ENCODE measurements at regions not wholly inside any gene's neighbourhood (a gene's known extent, or its start where the extent isn't known, plus 50 kb on each side); places are given as distances from the start of the nearest gene placed in this dataset.

GRCh38 chr19:31099515-31100205 is 249.6 kb downstream of the TSHZ3 start:
- H3K4me3 ChIP-seq (ENCODE audit: insufficient read depth, low read length), result no peak overlapping the region
- no peak overlapping the region for H3K27ac ChIP-seq (ENCODE audit: low read depth, low read length)
- TF ChIP-seq CTCF (IDR thresholded peaks at IDR 0.05; ENCODE audit: extremely low read depth, low read depth, low read length), result no peak
- H3K9me3 ChIP-seq (ENCODE audit: low read depth, low read length), result no peaks in the 10 kb centered on the region
- H4K20me1 ChIP-seq (ENCODE audit: insufficient read depth, low read length), result no peaks in the 10 kb centered on the region
- no peak for DNase-seq (ENCODE audit: insufficient read length, low spot score, missing footprints)
- no peak overlapping the region for H2AFZ ChIP-seq (ENCODE audit: low read length)
- H3K36me3 ChIP-seq (ENCODE audit: insufficient read depth, low read length), result no peaks in the 10 kb centered on the region
- H3K27me3 ChIP-seq (ENCODE audit: insufficient read depth, low read length), result no peaks in the 10 kb centered on the region
- H3K4me2 ChIP-seq (ENCODE audit: insufficient read depth, low read length), result no peak overlapping the region
- H3K79me2 ChIP-seq (ENCODE audit: insufficient read depth, low read length), result no peaks in the 10 kb centered on the region
- H3K4me1 ChIP-seq (ENCODE audit: insufficient read depth, low read length), result no peaks in the 10 kb centered on the region

- no peaks in the 10 kb centered on the region for H3K27me3 ChIP-seq (ENCODE audit: insufficient read depth, low read length)
- H2AFZ ChIP-seq (ENCODE audit: low read length), result no peak overlapping the region
- DNase-seq (ENCODE audit: insufficient read length, low spot score, missing footprints), result no peak
- no peaks in the 10 kb centered on the region for H3K79me2 ChIP-seq (ENCODE audit: insufficient read depth, low read length)
- no peaks in the 10 kb centered on the region for H3K9me3 ChIP-seq (ENCODE audit: low read depth, low read length)
- no peaks in the 10 kb centered on the region for H3K4me1 ChIP-seq (ENCODE audit: insufficient read depth, low read length)
- H3K4me2 ChIP-seq (ENCODE audit: insufficient read depth, low read length), result no peak overlapping the region
- H3K4me3 ChIP-seq (ENCODE audit: insufficient read depth, low read length), result no peak overlapping the region
- no peak overlapping the region for H3K27ac ChIP-seq (ENCODE audit: low read depth, low read length)
- no peaks in the 10 kb centered on the region for H4K20me1 ChIP-seq (ENCODE audit: insufficient read depth, low read length)
- H3K36me3 ChIP-seq (ENCODE audit: insufficient read depth, low read length), result no peaks in the 10 kb centered on the region
- no peak for TF ChIP-seq CTCF (IDR thresholded peaks at IDR 0.05; ENCODE audit: extremely low read depth, low read depth, low read length)
Measured at GRCh38 chr19:31098836-31099235, 250.4 kb downstream of the TSHZ3 start.

GRCh38 chr19:31096935-31097545 is 252.2 kb downstream of the TSHZ3 start:
- no peak for TF ChIP-seq CTCF (IDR thresholded peaks at IDR 0.05; ENCODE audit: extremely low read depth, low read depth, low read length)
- Histone ChIP-seq H3K27ac (ENCODE audit: low read depth, low read length) (no peak overlapping the region), H3K36me3 (ENCODE audit: insufficient read depth, low read length) (no peaks in the 10 kb centered on the region), H3K79me2 (ENCODE audit: insufficient read depth, low read length) (no peaks in the 10 kb centered on the region), H3K4me1 (ENCODE audit: insufficient read depth, low read length) (no peaks in the 10 kb centered on the region), H3K27me3 (ENCODE audit: insufficient read depth, low read length) (no peaks in the 10 kb centered on the region), H3K9me3 (ENCODE audit: low read depth, low read length) (no peaks in the 10 kb centered on the region), H4K20me1 (ENCODE audit: insufficient read depth, low read length) (no peaks in the 10 kb centered on the region), H3K4me3 (ENCODE audit: insufficient read depth, low read length) (no peak overlapping the region), H2AFZ (ENCODE audit: low read length) (no peak overlapping the region), H3K4me2 (ENCODE audit: insufficient read depth, low read length) (no peak overlapping the region)
- peak; percentile 44 for DNase-seq (ENCODE audit: insufficient read length, low spot score, missing footprints)

GRCh38 chr19:31096062-31096830 is 253.0 kb downstream of the TSHZ3 start:
- no peaks in the 10 kb centered on the region for H3K36me3 ChIP-seq (ENCODE audit: insufficient read depth, low read length)
- no peak overlapping the region for H3K4me3 ChIP-seq (ENCODE audit: insufficient read depth, low read length)

More at GRCh38 chr19:31096062-31096830, 253.0 kb downstream of the TSHZ3 start:
- H3K27me3 ChIP-seq (ENCODE audit: insufficient read depth, low read length), result no peaks in the 10 kb centered on the region
- H3K4me2 ChIP-seq (ENCODE audit: insufficient read depth, low read length), result no peak overlapping the region
- no peak for TF ChIP-seq CTCF (IDR thresholded peaks at IDR 0.05; ENCODE audit: extremely low read depth, low read depth, low read length)
- DNase-seq (ENCODE audit: insufficient read length, low spot score, missing footprints), result no peak
- no peaks in the 10 kb centered on the region for H3K4me1 ChIP-seq (ENCODE audit: insufficient read depth, low read length)
- no peak overlapping the region for H3K27ac ChIP-seq (ENCODE audit: low read depth, low read length)
- no peaks in the 10 kb centered on the region for H3K9me3 ChIP-seq (ENCODE audit: low read depth, low read length)
- no peaks in the 10 kb centered on the region for H4K20me1 ChIP-seq (ENCODE audit: insufficient read depth, low read length)
- no peak overlapping the region for H2AFZ ChIP-seq (ENCODE audit: low read length)
- no peaks in the 10 kb centered on the region for H3K79me2 ChIP-seq (ENCODE audit: insufficient read depth, low read length)
